ENCODE measurements at regions not wholly inside any gene's neighbourhood (a gene's known extent, or its start where the extent isn't known, plus 50 kb on each side); places are given as distances from the start of the nearest gene placed in this dataset.
A peak's percentile ranks its signal among the peaks of the same experiment; 100 is the strongest.

- DNase-seq (ENCODE audit: extremely low read depth in 1 of 4, low spot score in 3 of 4) (no peak), FAIRE-seq (no peak), ATAC-seq (peak; percentile 52)
- Histone ChIP-seq H2AFZ (ENCODE audit: low read depth, low read length) (peak overlapping the region; percentile 60; the same call in 1 of the 2 replicates), H4K20me1 (replicated peaks; ENCODE audit: control insufficient read depth, insufficient read depth, low read length) (no peaks in the 10 kb centered on the region), H3K79me2 (ENCODE audit: control insufficient read depth, insufficient read depth, low read length) (no peaks in the 10 kb centered on the region), H3K4me2 (ENCODE audit: insufficient read depth, low read length) (no peak overlapping the region), H3K36me3 (ENCODE audit: control insufficient read depth, insufficient read depth, low read length) (no peaks in the 10 kb centered on the region), H3K4me1 (replicated peaks in 1 of 2; ENCODE audit: control insufficient read depth in 2 of 2, insufficient read depth in 2 of 2, low read length in 2 of 2) (peaks cover 11 to 16% of the 10 kb centered on the region in 2 experiments; a peak in 4 of 5 replicates), H3K9ac (ENCODE audit: insufficient read depth in 1 of 2, low read depth in 2 of 2, low read length in 2 of 2) (no peak overlapping the region), H3K27me3 (ENCODE audit: control insufficient read depth in 2 of 2, insufficient read depth in 2 of 2, low read length in 2 of 2) (no peaks in the 10 kb centered on the region), H3K9me1 (ENCODE audit: control insufficient read depth, insufficient read depth, low read length) (no peaks in the 10 kb centered on the region), H3K9me3 (replicated peaks; ENCODE audit: control insufficient read depth, insufficient read depth, low read depth, low read length) (0 out of 2 replicates have a peak, but pooled peaks cover 2% of the 10 kb centered on the region), H3K4me3 (no peak overlapping the region), H3K27ac (ENCODE audit: extremely low read depth, low read depth, low read length) (no peak overlapping the region)
- BruUV-seq (replicated peaks): no TSS peak
- whole genome bisulfite sequencing (ENCODE audit: insufficient coverage, low coverage, missing lambda C conversion rate): 4% methylated on average over 2 of the region's 2 CpGs
- ChIA-PET CTCF (ENCODE audit: low intra/inter-chr PET ratio) (no interaction called here), POLR2A (interaction anchor here (1.2 to 2.2 kb wide), 2 partner anchors 8 to 9 kb away, joined by 4 to 19 read pairs; no protein-coding TSS in a partner anchor)
- in situ Hi-C loops (cut with MboI) (no loop called here), intact Hi-C loops (cut with micrococcal nuclease) (no loop called here)
- TF ChIP-seq GABPB2 (CRISPR knock-in tag; conservative IDR thresholded peaks at IDR 0.05) (no peak), XRCC3 (IDR thresholded peaks at IDR 0.05) (no peak), ZNF696 (CRISPR knock-in tag; conservative IDR thresholded peaks at IDR 0.05) (no peak), SLC30A9 (CRISPR knock-in tag; IDR thresholded peaks at IDR 0.05) (no peak), ZNF778 (CRISPR knock-in tag; IDR thresholded peaks at IDR 0.05) (no peak), FUS (optimal IDR thresholded peaks at IDR 0.05; ENCODE audit: low read depth, low read length) (no peak), ZNF324 (CRISPR knock-in tag; IDR thresholded peaks at IDR 0.05) (no peak), ZNF175 (CRISPR knock-in tag; IDR thresholded peaks at IDR 0.05; ENCODE audit: low read depth) (no peak), HDAC6 (IDR thresholded peaks at IDR 0.05; ENCODE audit: low read depth, low read length) (no peak), RNF2 (IDR thresholded peaks at IDR 0.05) (no peak), TEAD4 (IDR thresholded peaks at IDR 0.05; ENCODE audit: low read length) (no peak), TEAD4 (CRISPR knock-in tag; IDR thresholded peaks at IDR 0.05; ENCODE audit: borderline replicate concordance) (no peak), PKNOX1 (IDR thresholded peaks at IDR 0.05) (peak; percentile 39; the same call in 1 of the 2 replicates), HNRNPLL (IDR thresholded peaks at IDR 0.05; ENCODE audit: low read depth, low read length, poor library complexity, severe bottlenecking) (no peak), BDP1 (IDR thresholded peaks at IDR 0.05; ENCODE audit: insufficient read depth, insufficient read length) (no peak), ZNF184 (CRISPR knock-in tag; IDR thresholded peaks at IDR 0.05) (no peak), RAD21 (CRISPR knock-in tag; conservative IDR thresholded peaks at IDR 0.05 in 1 of 2, IDR thresholded peaks at IDR 0.05 in 1 of 2) (peak; percentile 17 to 30; a peak in 2 of 4 replicates), HLTF (IDR thresholded peaks at IDR 0.05) (no peak)
- TF ChIP-seq, protein P1, sequence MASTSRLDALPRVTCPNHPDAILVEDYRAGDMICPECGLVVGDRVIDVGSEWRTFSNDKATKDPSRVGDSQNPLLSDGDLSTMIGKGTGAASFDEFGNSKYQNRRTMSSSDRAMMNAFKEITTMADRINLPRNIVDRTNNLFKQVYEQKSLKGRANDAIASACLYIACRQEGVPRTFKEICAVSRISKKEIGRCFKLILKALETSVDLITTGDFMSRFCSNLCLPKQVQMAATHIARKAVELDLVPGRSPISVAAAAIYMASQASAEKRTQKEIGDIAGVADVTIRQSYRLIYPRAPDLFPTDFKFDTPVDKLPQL (IDR thresholded peaks at IDR 0.05; ENCODE audit: extremely low read depth, insufficient read length): no peak
Observed at GRCh38 chr10:28797904-28798371, 120.6 kb downstream of the BAMBI start.
